Epidermal melanocyte (primary cell): ENCODE measurements at regions not wholly inside any gene's neighbourhood (a gene's known extent, or its start where the extent isn't known, plus 50 kb on each side); places are given as distances from the start of the nearest gene placed in this dataset.

Source experiments
- DNase-seq: peaks from one replicate; pipeline ENCODE4 v3.0.0; 2011; ENCODE audit warnings: low spot score; ENCODE audit not compliant: insufficient read length

DNA sequence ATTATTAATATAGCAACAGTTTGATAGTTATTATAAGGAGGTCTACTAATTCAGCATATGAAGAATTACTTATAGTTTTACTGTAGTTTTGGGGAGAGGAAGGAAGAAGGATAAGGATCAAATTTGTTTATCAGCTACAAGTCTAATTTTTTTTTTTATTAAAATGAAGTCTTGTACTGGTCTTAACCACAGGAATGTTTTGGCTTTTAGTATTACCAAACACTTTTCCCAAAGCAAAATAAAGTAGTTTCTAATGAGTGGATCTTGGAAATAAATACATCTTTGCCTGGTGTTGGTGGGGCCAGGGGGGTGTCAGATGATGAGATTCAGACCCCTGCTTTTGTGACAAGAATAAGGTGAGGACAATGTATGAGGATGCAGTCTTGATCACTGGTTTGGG is 57.2 kb upstream of the ZDHHC17 start:
- DNase-seq = no peak

DNA sequence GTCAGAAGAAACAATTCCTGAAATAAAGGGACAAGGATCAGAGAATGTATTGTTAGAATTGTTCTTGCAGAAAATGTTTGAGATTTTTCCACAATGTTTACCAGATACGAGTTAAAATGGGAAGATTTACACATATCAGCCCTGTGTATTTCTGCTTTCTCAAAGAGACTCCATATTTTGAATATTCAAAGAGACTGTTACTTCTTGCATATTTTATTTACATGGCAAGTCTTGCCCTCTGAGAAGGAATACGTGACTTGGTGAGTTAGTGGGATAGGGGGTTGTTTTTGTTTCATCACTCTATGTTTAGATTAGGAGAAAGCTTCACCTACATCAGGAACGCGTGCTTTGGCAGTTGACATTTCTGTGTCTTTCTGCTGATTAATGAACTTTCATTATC is 56.1 kb upstream of the ZDHHC17 start:
- no peak for DNase-seq

DNA sequence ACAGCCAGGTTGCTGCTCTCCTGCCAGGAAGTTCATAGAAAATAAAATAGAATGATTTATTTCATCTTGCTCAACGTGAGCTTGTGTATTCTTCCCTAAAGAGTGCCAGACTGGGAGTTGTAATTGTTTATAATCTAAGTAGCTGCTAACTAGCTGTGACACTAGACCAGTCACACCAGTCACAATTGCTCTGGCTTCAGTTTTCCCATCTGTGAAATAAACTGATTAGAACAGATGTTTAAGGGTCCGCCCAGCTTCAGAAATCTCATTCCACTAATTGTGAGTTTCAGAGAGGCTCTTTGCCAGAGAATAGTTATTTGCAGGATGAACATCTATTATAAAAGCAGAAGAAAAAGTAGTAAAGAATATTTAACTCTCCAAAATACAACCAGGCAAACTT is 55.6 kb upstream of the ZDHHC17 start:
- DNase-seq = no peak

GRCh38 chr12:76711241-76711640 is 52.7 kb upstream of the ZDHHC17 start:
- no peak for DNase-seq

- no peak for DNase-seq
These were observed 50.8 kb upstream of the ZDHHC17 start for GRCh38 chr12:76713130-76713529.

DNA sequence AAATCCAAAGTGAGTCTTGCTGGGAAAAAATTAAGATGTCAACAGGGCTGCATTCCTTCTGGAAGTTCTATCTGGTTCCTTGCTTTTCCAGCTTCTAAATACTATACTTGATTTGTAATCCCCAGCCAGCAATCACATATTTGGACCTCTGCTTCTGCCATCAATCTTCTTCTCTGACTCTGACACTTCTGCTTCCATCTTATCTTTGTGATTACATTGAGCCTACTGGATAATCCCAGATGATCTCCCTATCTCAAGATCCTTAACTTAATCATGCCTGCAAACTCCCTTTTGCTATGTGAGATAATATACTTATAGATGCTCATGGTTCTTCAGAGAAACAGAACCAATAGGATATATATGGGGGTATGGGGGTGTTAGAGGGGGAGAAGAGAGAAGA is 49.9 kb upstream of the ZDHHC17 start:
- DNase-seq = no peak
